Rectal smooth muscle tissue (tissue), 1 donor: ENCODE measurements at regions not wholly inside any gene's neighbourhood (a gene's known extent, or its start where the extent isn't known, plus 50 kb on each side); places are given as distances from the start of the nearest gene placed in this dataset.

Experiments used
- H3K27ac ChIP-seq: one replicate; pipeline ENCODE4 v1.7.0; 2013; ENCODE audit warnings: low read depth, low read length, inconsistent platforms
- H3K27me3 ChIP-seq: one replicate; pipeline ENCODE4 v1.7.0; 2013; ENCODE audit warnings: low read length; ENCODE audit not compliant: control insufficient read depth, insufficient read depth
- H3K36me3 ChIP-seq: one replicate; pipeline ENCODE4 v1.7.0; 2013; ENCODE audit warnings: low read length; ENCODE audit not compliant: control insufficient read depth, insufficient read depth
- H3K4me1 ChIP-seq: one replicate; pipeline ENCODE4 v1.7.0; 2013; ENCODE audit warnings: low read length; ENCODE audit not compliant: control insufficient read depth, insufficient read depth
- H3K4me3 ChIP-seq: one replicate; pipeline ENCODE4 v1.7.0; 2013; ENCODE audit warnings: low read length
- H3K9ac ChIP-seq: one replicate; pipeline ENCODE4 v1.7.0; 2013; ENCODE audit warnings: low read length

GRCh38 chr6:144855375-144855774 lies 570.2 kb downstream of the UTRN start:
- H3K36me3 ChIP-seq = no peaks in the 10 kb centered on the region

DNA sequence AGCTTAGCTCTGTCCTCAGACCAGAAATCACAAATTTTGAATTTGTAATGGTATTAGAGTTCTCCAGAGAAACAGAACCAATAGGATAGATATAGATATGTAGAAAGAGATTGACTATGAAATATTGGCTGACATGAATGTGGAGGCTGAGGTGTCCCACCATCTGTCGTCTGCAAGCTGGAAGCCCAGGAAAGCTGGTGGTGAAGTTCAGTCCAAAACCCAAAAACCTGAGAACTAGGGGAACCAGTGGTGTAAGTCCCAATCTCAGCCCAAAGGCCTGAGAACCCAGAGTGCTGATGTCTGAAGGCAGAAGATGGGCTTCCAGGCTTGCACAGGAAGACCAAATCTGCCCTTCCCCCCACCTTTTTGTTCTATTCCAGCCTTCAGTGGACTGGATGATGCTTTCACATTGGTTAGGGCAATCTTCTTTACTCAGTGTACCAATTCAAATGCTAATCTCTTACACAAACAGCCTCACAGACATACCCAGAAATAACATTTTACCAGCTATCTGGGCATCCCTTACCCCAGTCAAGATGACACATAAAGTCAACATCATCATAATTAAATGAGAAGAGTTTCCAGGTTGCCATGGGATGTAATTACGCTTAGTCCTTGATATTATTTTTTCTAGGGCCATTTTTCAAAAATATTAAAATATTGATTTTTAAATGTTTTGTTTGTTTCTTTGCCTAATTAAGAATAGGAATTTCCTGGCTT lies 570.8 kb downstream of the UTRN start:
- H3K27me3 ChIP-seq = no peaks in the 10 kb centered on the region
- no peak overlapping the region for H3K27ac ChIP-seq
- no peaks in the 10 kb centered on the region for H3K36me3 ChIP-seq
- no peak overlapping the region for H3K9ac ChIP-seq
- no peaks in the 10 kb centered on the region for H3K4me1 ChIP-seq
- H3K4me3 ChIP-seq = no peak overlapping the region

More at GRCh38 chr6:144855375-144855774, 570.2 kb downstream of the UTRN start:
- H3K27me3 ChIP-seq = no peaks in the 10 kb centered on the region
- H3K4me3 ChIP-seq = no peak overlapping the region
- H3K27ac ChIP-seq = no peak overlapping the region
- H3K4me1 ChIP-seq = no peaks in the 10 kb centered on the region
- H3K9ac ChIP-seq = no peak overlapping the region

DNA sequence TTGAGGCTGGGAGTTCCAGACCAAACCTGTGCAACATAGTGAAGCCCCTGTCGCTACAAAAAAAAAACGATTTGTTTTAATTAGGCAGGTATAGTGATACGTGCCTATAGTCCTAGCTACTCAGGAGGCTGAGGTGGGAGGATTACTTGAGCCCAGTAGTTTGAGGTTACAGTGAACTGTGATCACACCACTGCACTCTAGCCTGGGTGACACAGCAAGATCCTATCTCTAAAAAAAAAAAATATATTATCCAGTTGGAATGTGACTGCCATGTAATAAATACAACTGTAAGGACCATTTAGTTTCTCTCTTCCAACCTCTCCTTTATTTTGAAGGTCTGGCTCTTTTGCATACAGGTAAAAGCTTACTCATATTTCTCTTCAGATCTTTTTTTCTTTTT lies 571.5 kb downstream of the UTRN start:
- Histone ChIP-seq H3K27ac (no peak overlapping the region), H3K27me3 (no peaks in the 10 kb centered on the region), H3K4me1 (no peaks in the 10 kb centered on the region), H3K36me3 (no peaks in the 10 kb centered on the region), H3K9ac (no peak overlapping the region), H3K4me3 (no peak overlapping the region)

GRCh38 chr6:144857086-144857485 lies 572.0 kb downstream of the UTRN start:
- Histone ChIP-seq H3K4me3 (no peak overlapping the region), H3K27me3 (no peaks in the 10 kb centered on the region), H3K27ac (no peak overlapping the region), H3K9ac (no peak overlapping the region), H3K4me1 (no peaks in the 10 kb centered on the region), H3K36me3 (no peaks in the 10 kb centered on the region)

DNA sequence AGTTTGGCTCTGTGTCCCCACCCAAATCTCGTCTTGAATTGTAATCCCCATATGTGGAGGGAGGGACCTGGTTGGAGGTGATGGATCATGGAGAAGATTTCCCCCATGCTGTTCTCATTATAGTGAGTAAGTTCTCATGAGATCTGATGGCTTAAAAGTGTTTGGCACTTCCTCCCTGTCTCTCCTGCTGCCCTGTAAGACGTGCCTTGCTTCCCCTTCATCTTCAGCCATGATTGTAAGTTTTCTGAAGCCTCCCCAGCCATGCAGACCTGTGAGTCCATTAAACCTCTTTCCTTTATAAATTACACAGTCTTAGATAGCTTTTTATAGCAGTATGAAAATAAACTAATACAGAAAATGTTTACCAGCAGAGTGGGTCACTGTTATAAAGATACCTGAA lies 577.6 kb downstream of the UTRN start:
- Histone ChIP-seq H3K9ac (no peak overlapping the region), H3K4me1 (no peaks in the 10 kb centered on the region), H3K36me3 (no peaks in the 10 kb centered on the region), H3K4me3 (no peak overlapping the region), H3K27ac (no peak overlapping the region), H3K27me3 (no peaks in the 10 kb centered on the region)

DNA sequence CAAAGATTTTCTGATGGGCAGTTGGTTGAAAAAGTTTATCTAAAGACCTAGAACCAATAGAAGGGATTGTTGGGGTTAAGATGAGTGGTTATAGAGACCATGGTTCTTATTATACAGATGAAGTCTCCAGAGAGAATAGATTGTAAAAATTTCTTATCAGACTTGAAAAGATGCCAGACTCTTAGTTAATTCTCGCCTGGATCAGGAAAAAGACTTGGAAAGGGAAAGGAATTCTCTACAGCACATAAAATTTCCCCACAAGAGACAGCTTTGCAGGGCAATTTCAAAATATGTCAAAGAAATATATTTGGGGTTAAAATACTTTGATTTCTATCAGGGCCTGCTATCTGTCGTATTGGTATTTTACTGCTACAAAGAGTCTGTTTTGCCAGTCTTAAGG lies 582.6 kb downstream of the UTRN start:
- H3K4me3 ChIP-seq = no peak overlapping the region

GRCh38 chr6:144870782-144871181 lies 585.6 kb downstream of the UTRN start:
- H3K4me3 ChIP-seq = no peak overlapping the region
- H3K27ac ChIP-seq = no peak overlapping the region
- H3K4me1 ChIP-seq = no peaks in the 10 kb centered on the region
- H3K36me3 ChIP-seq = no peaks in the 10 kb centered on the region
- no peak overlapping the region for H3K9ac ChIP-seq
- no peaks in the 10 kb centered on the region for H3K27me3 ChIP-seq

More for the DNA sequence above, 582.6 kb downstream of the UTRN start:
- Histone ChIP-seq H3K36me3 (no peaks in the 10 kb centered on the region), H3K27ac (no peak overlapping the region), H3K9ac (no peak overlapping the region), H3K27me3 (no peaks in the 10 kb centered on the region), H3K4me1 (no peaks in the 10 kb centered on the region)

DNA sequence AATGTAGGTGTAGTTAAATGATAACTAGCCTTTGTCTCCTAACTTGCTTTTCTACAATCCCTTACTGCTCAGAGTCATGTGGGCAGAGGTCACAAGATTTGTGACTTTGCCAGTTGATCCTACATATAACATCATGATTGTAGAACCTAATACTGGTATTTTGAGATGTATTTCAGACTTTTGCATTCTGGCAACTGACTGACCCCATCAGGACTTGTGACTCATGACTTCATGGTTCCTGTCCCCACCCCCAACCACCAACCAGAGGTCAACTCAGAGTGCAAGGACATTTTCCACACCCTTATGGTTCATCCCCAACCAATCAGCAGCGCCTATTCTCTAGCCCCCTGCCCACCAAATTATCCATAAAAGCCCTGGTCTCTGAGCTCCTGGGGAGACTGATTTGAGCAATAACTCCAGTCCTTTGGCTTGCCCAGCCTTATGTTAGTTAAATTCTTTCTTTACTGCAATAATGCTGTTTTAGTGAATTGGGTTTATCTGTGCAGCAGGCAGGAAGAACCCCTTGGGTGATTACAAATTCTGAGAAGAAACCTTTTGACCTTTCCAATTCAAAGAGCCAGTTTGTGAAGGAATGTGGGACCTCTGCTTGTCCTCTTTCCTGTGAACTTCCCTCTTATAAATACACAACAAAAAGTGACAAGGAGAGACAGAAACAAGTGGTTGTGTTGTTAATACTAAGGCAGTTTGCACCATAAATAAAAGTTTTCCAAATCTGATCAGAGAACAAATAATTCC lies 588.7 kb downstream of the UTRN start:
- H3K9ac ChIP-seq = no peak overlapping the region
- H3K36me3 ChIP-seq = no peaks in the 10 kb centered on the region
- no peak overlapping the region for H3K4me3 ChIP-seq
- H3K4me1 ChIP-seq = no peaks in the 10 kb centered on the region
- no peaks in the 10 kb centered on the region for H3K27me3 ChIP-seq
- no peak overlapping the region for H3K27ac ChIP-seq

GRCh38 chr6:144876689-144877088 lies 591.6 kb downstream of the UTRN start:
- no peaks in the 10 kb centered on the region for H3K27me3 ChIP-seq
- no peak overlapping the region for H3K9ac ChIP-seq
- no peak overlapping the region for H3K27ac ChIP-seq
- no peak overlapping the region for H3K4me3 ChIP-seq
- H3K4me1 ChIP-seq = no peaks in the 10 kb centered on the region
- no peaks in the 10 kb centered on the region for H3K36me3 ChIP-seq

DNA sequence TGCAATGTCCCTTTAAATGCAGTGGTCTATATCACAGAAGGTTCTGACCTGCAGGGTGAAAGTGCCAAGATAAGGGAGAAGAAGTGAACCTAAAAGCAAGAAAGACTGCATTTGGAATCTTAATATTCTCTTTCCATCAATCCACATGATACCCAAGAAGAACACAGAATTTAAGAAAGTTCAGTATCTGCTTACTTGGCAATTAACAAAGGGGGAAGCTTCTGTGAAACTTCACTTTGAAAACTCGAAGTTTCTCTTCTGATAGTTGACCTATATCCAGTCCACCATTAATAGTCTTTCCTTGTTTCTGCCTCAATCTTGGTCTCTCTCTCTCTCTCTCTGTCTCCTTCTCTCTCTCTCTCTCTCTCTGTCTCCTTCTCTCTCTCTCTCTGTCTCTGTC lies 592.0 kb downstream of the UTRN start:
- Histone ChIP-seq H3K27ac (no peak overlapping the region), H3K9ac (no peak overlapping the region), H3K4me3 (no peak overlapping the region), H3K36me3 (no peaks in the 10 kb centered on the region), H3K4me1 (no peaks in the 10 kb centered on the region), H3K27me3 (no peaks in the 10 kb centered on the region)

- Histone ChIP-seq H3K4me3 (no peak overlapping the region), H3K27ac (no peak overlapping the region), H3K36me3 (no peaks in the 10 kb centered on the region), H3K27me3 (no peaks in the 10 kb centered on the region), H3K4me1 (no peaks in the 10 kb centered on the region), H3K9ac (no peak overlapping the region)
Observed at GRCh38 chr6:144878577-144878976, 593.4 kb downstream of the UTRN start.

- H3K4me3 ChIP-seq = no peak overlapping the region
- H3K4me1 ChIP-seq = no peaks in the 10 kb centered on the region
- H3K27ac ChIP-seq = no peak overlapping the region
- no peak overlapping the region for H3K9ac ChIP-seq
- no peaks in the 10 kb centered on the region for H3K36me3 ChIP-seq
- H3K27me3 ChIP-seq = no peaks in the 10 kb centered on the region
Observed at GRCh38 chr6:144879436-144879835, 594.3 kb downstream of the UTRN start.

DNA sequence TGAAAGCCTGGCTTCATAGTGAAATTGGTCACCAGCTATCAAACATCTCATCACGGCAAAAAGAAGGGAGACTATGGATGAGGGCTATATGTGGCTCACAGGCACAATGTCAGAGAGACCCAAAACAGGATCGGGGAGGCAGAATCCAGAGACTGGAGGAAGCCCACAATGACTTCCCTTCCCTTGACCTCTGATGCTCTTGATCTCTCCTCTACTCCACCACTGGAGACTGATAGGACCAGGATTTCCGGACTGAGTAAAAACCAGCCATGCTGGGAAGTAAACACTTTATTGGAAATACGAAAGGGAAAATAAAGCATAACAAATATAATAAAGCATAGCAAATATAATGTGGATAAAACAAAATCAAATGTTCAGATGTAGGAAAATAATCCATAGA lies 597.3 kb downstream of the UTRN start:
- no peaks in the 10 kb centered on the region for H3K36me3 ChIP-seq
- H3K9ac ChIP-seq = no peak overlapping the region
- no peak overlapping the region for H3K27ac ChIP-seq
- no peaks in the 10 kb centered on the region for H3K4me1 ChIP-seq
- H3K27me3 ChIP-seq = no peaks in the 10 kb centered on the region
- H3K4me3 ChIP-seq = no peak overlapping the region
